GM19452 (cell line): ENCODE measurements at regions not wholly inside any gene's neighbourhood (a gene's known extent, or its start where the extent isn't known, plus 50 kb on each side); places are given as distances from the start of the nearest gene placed in this dataset.

Experiments
- ATAC-seq: cut with Tn5 transposase; IDR thresholded peaks from one replicate; pipeline ENCODE4 v1.9.1; 2021; ENCODE audit not compliant: unreplicated experiment

DNA sequence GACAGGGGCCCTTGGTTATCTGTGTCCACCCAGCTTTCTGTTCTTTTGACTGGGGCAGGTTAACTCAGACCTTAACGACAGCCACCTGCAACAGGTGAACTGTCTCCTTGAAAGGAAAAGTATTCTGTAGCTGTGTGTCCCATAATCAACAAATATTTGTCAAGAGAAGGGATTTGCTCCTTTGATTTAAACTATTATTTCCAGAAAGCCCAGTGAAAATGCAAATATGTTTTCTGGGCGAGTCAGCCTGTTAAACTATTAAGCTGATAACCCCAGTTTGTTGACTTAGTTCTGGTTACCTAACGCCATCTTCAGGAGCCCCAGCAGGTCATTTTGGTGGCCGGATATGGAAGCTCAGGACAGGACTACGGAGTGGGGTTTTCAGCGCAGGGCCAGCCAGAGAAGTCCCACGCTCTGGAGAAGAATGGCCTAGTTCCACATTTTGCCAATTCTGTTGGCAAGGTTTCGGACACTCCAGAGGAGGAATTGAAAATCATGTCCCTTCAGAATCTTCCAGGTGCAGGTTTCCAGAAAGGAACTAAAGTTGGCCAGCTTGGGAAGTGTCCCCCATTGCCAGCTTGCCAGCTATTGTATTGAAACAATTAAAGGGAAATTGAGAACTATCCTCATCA is 54.5 kb downstream of the ADRA2A start:
- no peak for ATAC-seq

GRCh38 chr10:111137007-111137406 is 60.2 kb downstream of the ADRA2A start:
- ATAC-seq, result no peak

DNA sequence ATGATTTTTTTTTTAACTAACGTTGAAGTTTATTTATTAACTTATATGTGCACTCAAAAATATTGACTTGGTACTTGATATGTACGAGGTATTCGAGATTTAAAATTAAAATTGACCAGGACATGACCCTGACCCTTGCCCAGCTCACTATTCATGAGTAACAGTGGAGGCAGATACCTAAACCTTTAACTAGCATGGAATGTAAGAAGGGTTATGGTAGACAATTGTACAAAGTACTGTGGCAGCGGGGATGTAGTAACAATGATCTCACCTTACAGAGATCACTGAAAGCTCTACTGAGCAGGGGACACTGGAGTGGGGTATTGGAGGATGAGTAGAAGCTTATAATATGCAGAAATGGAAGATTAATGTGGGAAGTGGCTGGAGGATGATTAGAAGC is 60.8 kb downstream of the ADRA2A start:
- no peak for ATAC-seq

- no peak for ATAC-seq
Observed at GRCh38 chr10:111138544-111138943, 61.7 kb downstream of the ADRA2A start.

GRCh38 chr10:111139567-111139966 is 62.7 kb downstream of the ADRA2A start:
- ATAC-seq, result no peak

GRCh38 chr10:111142092-111142768 is 65.4 kb downstream of the ADRA2A start:
- ATAC-seq, result no peak

- ATAC-seq, result no peak
Observed at GRCh38 chr10:111146025-111146640, 69.3 kb downstream of the ADRA2A start.

- ATAC-seq, result no peak
Observed at GRCh38 chr10:111148025-111148424, 71.2 kb downstream of the ADRA2A start.

DNA sequence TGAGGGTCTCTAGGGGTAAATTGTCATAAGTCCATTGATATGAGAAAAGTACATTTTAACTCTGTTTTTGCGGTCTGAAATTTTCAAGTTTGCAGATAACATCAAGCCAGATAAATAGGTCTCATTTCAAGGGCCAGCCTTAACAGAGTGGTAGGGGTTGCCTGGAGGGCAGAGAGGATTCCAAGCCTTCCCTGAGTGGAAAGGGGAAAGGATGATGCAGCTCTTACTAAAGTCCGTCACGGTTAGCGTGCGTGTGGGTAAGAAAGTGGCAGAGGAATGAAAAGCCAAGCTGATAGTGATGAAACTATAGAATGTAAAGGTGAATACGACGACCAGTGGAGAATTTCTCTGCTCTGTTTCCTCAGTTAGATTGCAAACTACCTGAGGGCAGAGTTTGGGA is 71.6 kb downstream of the ADRA2A start:
- ATAC-seq, result no peak

- no peak for ATAC-seq
Observed at GRCh38 chr10:111150691-111151090, 73.9 kb downstream of the ADRA2A start.

GRCh38 chr10:111151595-111152307 is 74.9 kb downstream of the ADRA2A start:
- ATAC-seq, result no peak

- ATAC-seq, result no peak
Observed at GRCh38 chr10:111156754-111157153, 79.9 kb downstream of the ADRA2A start.

DNA sequence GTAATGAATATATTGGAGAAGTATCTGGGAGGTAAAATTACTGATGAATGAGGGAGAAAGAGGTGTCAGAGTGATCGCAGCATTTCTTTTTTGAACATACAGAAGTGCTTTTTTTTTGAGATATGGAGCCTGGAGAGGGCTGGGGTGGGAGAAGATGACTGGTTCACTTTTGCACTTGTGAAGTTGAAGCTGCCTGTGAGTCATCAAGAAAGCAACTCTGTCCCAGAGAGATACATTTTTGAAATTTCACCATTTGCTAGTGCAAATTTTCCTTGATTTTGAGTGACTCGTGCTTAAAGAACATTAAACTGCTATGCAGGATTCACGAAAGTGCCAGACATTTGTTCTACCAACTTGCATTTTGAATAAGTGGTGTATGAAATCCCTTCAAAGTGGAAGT is 81.8 kb downstream of the ADRA2A start:
- ATAC-seq, result no peak

DNA sequence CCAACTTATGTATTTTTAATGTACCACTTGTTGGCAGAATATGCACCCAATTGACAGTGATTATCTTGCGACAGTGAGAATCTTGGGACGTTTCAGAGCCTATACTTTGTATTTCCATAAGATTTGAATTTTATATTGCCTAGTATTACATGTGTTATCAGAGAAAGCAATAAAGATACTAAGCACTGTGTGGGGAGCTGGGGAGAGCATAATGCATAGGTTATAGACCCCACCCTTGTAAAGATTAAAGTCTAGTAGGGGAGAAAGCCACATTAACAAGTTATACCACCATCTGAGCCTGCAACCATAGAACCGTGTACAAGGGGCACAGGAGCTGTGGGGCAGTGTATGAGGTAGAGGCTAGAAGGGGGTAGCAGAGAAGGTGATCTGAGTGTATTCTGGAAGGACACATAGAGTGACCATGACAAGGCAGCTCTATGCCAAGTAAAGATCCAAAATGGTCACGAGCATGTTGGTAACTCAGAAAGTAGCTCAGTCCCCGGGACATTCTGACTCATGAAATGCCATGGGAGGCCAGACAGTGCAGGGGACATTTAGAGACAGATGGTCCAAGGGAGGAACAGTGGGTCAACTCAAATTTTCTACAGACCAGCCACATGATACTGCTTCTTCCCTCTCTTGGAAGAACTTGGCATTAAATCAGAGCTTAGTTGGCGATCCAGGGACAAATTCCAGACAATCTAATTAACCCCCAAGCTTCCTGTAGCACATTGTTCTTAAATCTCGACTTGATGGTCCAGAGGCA is 84.5 kb downstream of the ADRA2A start:
- ATAC-seq, result no peak

- ATAC-seq, result no peak
Observed at GRCh38 chr10:111171183-111171582, 94.4 kb downstream of the ADRA2A start.

GRCh38 chr10:111175787-111176186 is 99.0 kb downstream of the ADRA2A start:
- ATAC-seq, result no peak

- no peak for ATAC-seq
Observed at GRCh38 chr10:111177379-111177778, 100.5 kb downstream of the ADRA2A start.

GRCh38 chr10:111179514-111179913 is 102.7 kb downstream of the ADRA2A start:
- ATAC-seq, result no peak

- ATAC-seq, result no peak
Observed at GRCh38 chr10:111186358-111186757, 109.5 kb downstream of the ADRA2A start.

DNA sequence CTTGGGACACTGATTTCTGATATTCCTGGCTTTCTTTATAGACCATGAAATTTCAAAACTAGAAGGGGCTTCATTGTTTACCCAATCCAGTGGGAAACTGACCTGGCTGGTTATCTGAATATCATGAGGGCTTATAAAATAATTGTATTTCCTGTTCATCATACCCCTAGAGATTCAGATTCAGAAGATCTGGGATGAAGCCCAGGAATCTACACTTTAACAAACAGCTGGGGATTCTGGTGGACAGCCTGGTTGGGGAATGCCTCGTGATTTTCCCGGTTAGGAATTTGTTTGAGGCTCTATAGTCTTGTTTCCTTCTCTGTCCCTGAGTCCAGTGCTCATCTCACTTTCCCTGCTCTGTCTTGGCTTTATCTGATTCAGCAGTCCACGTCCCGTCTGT is 110.3 kb downstream of the ADRA2A start:
- ATAC-seq, result no peak

DNA sequence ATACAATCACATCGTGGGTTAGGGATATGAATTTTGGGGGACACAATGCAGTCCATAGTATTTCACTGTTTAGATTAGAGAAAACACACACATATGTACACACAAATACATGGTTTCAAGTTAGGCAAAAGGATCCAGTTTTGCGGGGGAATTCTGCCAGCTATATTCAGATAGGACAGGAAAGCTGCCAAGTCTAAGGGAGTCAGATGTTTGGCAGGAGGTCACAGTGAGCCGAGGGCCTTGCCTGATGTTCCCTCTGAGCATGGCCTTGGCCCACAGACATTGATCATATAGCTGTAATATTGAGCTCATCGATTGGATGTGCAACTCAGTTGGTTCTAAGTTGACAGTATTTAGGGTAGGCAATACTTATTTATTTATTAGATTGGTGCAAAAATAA is 122.8 kb downstream of the ADRA2A start:
- no peak for ATAC-seq
